Prostate gland (tissue), 2 donors: ENCODE measurements at regions not wholly inside any gene's neighbourhood (a gene's known extent, or its start where the extent isn't known, plus 50 kb on each side); places are given as distances from the start of the nearest gene placed in this dataset.
"Not testable (repeated sequence)": the region's sequence is repeated elsewhere in the genome, so short reads cannot be mapped to it uniquely, and the experiment has no call there.

Source experiments
- DNase-seq: peaks from one replicate; pipeline ENCODE4 v3.0.0-alpha.2; 2019; ENCODE audit warnings: low spot score
- H3K27ac ChIP-seq, 2 donors: fragments of 200-600 bp; sonication (generic); 2 replicates each; pipeline ENCODE4 v1.5.1; 2017 to 2019
- H3K27me3 ChIP-seq: fragments of 200-600 bp; sonication (generic); replicated peaks from 2 replicates; pipeline ENCODE4 v1.5.1; 2019; ENCODE audit not compliant: insufficient read depth
- H3K36me3 ChIP-seq, 2 donors: fragments of 200-600 bp; sonication (generic); 1 replicate in 1 of 2; 2 replicates in 1 of 2; pipeline versions ENCODE4 v1.5.1 to v1.8.1; 2017 to 2019
- H3K4me1 ChIP-seq: fragments of 200-600 bp; sonication (generic); replicated peaks from 2 replicates; pipeline ENCODE4 v1.5.1; 2019
- H3K4me3 ChIP-seq, 2 donors: fragments of 200-600 bp; sonication (generic); 2 replicates each; pipeline ENCODE4 v1.5.1; 2017 to 2019
- H3K9me3 ChIP-seq: fragments of 200-600 bp; sonication (generic); 2 replicates; pipeline ENCODE4 v1.5.1; 2017
- POLR2A ChIP-seq: fragments of 450-650 bp; IDR thresholded peaks from one replicate; pipeline ENCODE4 v1.6.1; 2016; ENCODE audit warnings: antibody characterized with exemption, mild to moderate bottlenecking
- POLR2AphosphoS5 ChIP-seq: sonication (generic); formaldehyde crosslinking; IDR thresholded peaks from one replicate; pipeline ENCODE4 v1.6.1; 2017; ENCODE audit warnings: antibody characterized with exemption
- WGBS: methylation state at CpG from one replicate; pipeline ENCODE4 v1.1.5; 2018; 5-methylcytosine and 5-hydroxymethylcytosine counted together
- intact Hi-C: fragments of 100-400 bp; cut with DNase I; formaldehyde crosslinking; loops from one replicate; pipeline ENCODE4 v1.14.2; 2022
- TF ChIP-seq, protein P1 (sequence below), 4 experiments: fragments of 200-600 bp in 2 of 4; fragments of 450-650 bp in 2 of 4; sonication (generic) in 2 of 4; IDR thresholded peaks; 1 replicate in 3 of 4; 2 replicates in 1 of 4; pipeline ENCODE4 v1.5.1; 2016 to 2019; ENCODE audit warnings: antibody characterized with exemption in 4 of 4, mild to moderate bottlenecking in 2 of 4, moderate library complexity in 2 of 4

DNA sequence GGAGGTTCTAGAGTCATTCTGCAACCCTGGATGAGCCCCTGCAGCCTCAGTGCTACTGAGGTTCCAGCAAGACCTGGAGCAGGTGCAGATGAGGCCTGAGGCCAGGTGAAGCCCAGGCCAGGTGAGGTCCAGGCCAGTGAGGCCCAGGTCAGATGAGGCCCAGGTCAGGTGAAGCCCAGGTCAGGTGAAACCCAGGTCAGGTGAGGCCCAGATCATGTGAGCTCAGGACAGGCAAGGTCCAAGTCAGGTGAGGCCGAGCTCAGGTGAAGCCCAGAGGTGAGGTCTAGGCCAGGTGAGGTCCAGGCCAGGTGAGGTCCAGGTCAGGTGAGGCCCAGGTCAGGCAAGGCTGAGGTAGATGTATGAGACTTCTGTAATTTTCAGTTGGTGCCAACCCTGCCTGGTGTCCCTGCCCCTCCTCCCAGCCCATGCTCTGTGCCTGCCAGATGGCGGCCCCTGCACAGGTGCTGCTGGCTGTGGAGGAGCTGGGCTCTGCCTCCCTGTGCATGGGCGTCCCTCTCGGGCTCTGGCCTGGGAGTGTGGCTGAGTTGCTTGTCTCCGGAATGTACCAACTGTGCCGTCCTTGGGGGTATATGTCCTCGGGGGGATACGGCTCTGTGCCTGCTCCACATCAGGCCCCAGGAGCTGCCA lies 388.5 kb downstream of the TMEM121 start:
- Histone ChIP-seq H3K9me3 (no peaks in the 10 kb centered on the region), H3K4me3 (no peak overlapping the region), H3K36me3 (no peaks in the 10 kb centered on the region), H3K27me3 (no peaks in the 10 kb centered on the region), H3K4me1 (no peaks in the 10 kb centered on the region), H3K27ac (no peak overlapping the region)
- intact Hi-C loops, result no loop called here
- TF ChIP-seq, protein P1, sequence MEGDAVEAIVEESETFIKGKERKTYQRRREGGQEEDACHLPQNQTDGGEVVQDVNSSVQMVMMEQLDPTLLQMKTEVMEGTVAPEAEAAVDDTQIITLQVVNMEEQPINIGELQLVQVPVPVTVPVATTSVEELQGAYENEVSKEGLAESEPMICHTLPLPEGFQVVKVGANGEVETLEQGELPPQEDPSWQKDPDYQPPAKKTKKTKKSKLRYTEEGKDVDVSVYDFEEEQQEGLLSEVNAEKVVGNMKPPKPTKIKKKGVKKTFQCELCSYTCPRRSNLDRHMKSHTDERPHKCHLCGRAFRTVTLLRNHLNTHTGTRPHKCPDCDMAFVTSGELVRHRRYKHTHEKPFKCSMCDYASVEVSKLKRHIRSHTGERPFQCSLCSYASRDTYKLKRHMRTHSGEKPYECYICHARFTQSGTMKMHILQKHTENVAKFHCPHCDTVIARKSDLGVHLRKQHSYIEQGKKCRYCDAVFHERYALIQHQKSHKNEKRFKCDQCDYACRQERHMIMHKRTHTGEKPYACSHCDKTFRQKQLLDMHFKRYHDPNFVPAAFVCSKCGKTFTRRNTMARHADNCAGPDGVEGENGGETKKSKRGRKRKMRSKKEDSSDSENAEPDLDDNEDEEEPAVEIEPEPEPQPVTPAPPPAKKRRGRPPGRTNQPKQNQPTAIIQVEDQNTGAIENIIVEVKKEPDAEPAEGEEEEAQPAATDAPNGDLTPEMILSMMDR (IDR thresholded peaks at IDR 0.05), result no peak
- TF ChIP-seq POLR2AphosphoS5, result no peak
- TF ChIP-seq POLR2A, result no peak
- DNase-seq, result no peak
- WGBS, result 76% methylated on average over 8 of the region's 8 CpGs

DNA sequence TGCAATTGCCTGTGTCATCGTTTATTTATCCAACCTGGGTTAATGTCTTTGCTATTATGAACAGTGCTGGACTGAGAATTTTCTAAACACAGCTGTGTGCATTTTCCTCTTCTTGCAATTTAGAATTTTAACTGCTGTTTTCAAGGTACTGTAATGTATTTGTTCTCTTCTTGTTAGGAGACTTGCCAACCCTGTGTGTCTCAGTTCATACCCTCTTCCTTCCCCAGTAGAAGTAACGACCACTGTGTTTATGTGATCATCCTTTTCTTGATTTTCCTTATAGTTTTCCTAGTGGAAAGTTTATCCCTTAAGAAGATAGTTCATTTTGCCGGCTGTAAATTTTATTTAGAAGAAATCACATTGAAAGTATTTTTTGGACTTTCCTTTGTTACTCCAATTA lies 389.2 kb downstream of the TMEM121 start:
- H3K4me3 ChIP-seq, intact Hi-C loops: not testable (repeated sequence)

DNA sequence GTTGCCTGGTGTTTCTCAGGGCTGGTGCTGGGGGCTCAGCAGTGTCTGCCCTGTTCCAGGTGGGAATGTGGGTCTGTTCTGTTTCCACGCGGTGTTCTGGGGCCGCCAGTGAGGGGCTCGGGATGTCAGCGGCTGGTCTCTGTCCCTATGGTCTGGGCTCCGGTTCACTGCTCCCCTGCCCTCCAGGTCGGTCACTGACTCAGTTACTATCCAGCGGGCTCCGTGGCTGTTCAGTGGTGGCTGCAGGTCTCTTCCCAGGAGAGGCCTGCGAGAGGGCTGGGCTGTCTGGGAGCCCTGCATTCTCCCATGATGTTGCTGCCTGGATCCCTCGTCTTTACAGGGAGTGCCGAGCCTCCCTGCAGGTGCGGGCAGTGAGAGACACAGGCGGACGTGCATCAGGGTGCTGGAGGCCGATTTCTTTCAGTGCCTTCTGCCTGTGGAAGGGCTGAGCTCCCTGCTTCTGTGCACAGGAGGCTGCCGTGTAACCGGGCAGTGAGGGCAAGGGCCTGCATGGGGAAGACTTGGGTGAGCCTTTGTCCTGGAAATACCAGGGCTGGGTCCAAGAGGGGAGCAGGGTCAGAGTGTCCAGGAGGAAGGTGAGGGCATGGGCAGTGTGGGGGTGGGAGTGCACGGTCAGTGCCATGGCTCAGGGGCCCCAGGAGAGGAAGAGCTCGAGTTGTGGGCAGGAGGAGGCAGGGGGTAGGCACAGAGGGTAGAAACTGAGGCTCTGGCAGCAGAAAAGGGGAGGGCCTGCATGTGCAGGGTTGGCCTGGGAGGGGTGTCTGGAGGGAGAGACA lies 391.0 kb downstream of the TMEM121 start:
- H3K4me3 ChIP-seq, H3K27me3 ChIP-seq, H3K4me1 ChIP-seq, H3K9me3 ChIP-seq, H3K36me3 ChIP-seq, intact Hi-C loops, DNase-seq, H3K27ac ChIP-seq: not testable (repeated sequence)
- 85% methylated on average over 19 of the region's 20 CpGs for WGBS

More for the DNA sequence above, 389.2 kb downstream of the TMEM121 start:
- H3K9me3 ChIP-seq, H3K27me3 ChIP-seq, H3K27ac ChIP-seq, H3K36me3 ChIP-seq, H3K4me1 ChIP-seq, DNase-seq: not testable (repeated sequence)
- 57% methylated on average over 3 of the region's 3 CpGs for WGBS

DNA sequence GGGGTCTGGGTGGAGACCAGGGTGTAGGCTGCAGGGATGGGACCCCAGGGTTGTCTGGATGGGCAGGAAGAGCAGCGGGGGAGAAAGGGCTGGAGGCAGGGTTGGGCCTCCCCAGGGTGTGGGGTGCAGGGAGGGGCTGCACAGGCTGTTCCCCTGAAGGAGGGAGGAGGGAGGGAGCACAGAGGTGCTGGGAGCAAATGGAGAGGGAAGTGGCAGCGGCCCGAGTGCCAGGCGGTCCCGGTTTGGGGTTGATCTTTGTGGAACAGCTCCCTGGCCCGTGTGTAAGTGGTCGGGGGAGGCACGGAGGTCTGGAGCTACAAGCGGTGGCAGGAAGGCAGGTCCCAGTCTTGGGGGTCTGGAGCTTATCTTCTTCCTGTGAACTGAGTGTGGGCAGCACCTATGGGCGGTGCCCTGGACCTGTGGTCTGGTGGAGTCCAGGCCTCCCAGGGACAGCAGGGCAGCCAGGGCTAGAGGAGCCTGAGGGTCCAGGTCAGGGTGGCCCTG lies 391.6 kb downstream of the TMEM121 start:
- Histone ChIP-seq H3K4me1 (no peaks in the 10 kb centered on the region), H3K27me3 (no peaks in the 10 kb centered on the region), H3K27ac (no peak overlapping the region), H3K4me3 (no peak overlapping the region), H3K36me3 (no peaks in the 10 kb centered on the region), H3K9me3 (no peaks in the 10 kb centered on the region)
- TF ChIP-seq POLR2A, result no peak
- TF ChIP-seq POLR2AphosphoS5, result no peak
- TF ChIP-seq, protein P1 (IDR thresholded peaks at IDR 0.05), result no peak
- DNase-seq, result no peak
- intact Hi-C loops, result no loop called here
- 87% methylated on average over 10 of the region's 10 CpGs for WGBS

DNA sequence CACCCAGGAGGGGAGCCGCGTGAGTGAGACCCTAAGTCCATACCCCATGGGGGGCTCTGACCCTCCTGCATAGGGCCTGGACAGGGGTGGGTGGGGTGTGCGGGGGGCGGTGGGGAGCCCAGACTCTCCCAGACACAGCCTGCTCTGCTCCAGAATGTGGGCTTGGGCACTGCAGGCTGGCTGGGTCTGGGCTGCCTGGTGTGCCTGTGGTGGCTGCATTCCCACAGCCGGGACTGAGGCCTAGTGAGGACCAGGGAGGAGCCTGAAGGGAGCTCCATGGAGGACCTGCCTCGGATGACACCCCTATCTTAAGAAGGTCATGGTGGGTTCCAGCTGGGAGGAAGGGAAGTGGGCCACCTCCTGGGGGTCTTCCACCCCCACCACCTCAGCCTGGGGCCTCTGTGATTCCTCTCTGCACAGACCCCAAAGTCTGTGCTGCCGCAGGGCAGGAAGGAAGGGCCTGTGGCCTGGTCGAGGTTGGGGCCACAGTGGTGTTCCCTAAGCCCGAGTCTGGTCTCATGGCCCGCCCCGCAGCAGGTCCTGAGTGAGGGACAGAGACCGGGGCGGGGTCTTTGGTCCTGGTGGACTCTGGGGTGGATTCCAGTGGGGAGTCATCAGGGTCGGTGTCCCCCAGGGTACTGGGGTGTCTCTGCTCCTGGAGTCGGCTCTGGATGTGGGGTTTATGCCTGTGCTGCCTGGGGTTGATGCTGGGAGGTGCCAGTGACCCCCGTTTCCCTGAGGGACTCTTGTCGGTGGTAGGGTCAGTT lies 392.3 kb downstream of the TMEM121 start:
- intact Hi-C loops, result no loop called here
- Histone ChIP-seq H3K27me3 (no peaks in the 10 kb centered on the region), H3K4me3 (no peak overlapping the region), H3K4me1 (no peaks in the 10 kb centered on the region), H3K36me3 (no peaks in the 10 kb centered on the region), H3K9me3 (no peaks in the 10 kb centered on the region), H3K27ac (no peak overlapping the region)
- no peak for DNase-seq
- TF ChIP-seq POLR2A (no peak), POLR2AphosphoS5 (no peak)
- TF ChIP-seq, protein P1 (IDR thresholded peaks at IDR 0.05), result no peak
- 84% methylated on average over 13 of the region's 17 CpGs for WGBS
